Stimulated activated CD4-positive, alpha-beta T cell treated with anti-CD3 and anti-CD28 coated beads, Interleukin-1b, Interleukin-23, amount 100 ng/mL, for 4 hours (primary cell): ENCODE measurements at regions not wholly inside any gene's neighbourhood (a gene's known extent, or its start where the extent isn't known, plus 50 kb on each side); places are given as distances from the start of the nearest gene placed in this dataset.

Experiments used
- DNase-seq, 2 donors: peaks; one replicate each; pipeline ENCODE4 v3.0.0-alpha.2; 2020; ENCODE audit warnings: low read depth in 2 of 2

DNA sequence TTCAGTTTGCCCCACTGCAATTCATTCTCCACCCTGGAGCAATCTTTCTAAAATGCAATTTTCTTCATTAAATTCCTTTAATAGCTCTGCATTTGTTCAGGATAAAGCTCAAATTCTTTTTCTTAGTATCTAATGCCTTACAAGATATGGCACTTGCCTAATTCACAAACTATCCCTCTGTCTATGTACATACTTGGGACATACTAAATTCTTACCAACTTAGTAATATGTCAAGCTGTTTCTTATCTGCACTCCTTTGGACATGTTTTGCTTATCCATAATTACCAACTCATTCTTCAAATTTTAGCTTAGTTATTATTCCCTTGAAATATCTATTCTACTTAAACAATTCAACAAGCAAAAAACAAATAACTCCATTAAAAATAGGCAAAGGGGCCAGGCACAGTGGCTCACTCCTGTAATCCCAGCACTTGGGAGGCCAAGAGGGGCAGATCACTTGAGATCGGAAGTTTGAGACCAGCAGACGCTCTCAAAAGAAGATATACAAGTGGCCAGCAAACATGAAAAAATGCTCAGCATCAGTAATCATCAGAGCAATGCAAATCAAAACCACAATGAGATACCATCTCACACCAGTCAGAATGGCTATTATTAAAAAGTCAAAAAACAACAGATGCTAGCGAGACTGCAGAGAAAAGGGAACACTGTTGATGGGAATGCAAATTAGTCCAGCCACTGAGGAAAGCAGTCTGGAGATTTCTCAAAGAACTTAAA is 96.9 kb downstream of the FAM76B start:
- DNase-seq: no peak

DNA sequence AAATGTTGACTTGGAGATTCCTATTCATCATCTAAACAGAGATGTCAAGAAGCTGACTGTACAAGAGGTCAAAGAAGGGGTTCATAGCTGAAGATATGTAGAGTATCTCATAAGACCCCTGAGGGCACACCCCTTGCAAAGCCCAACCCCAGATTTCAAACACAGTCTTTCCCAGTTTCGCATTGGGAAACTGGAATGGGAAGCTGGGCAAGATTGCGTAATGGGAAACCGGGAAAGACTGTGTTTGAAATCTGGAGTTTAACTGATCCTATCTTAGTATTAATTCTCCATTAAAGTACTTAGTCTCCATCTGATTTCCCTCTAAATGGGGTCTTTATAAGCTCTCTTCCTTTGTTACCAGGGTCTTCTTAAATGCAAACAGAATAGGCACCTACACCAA is 99.5 kb downstream of the FAM76B start:
- no peak for DNase-seq

DNA sequence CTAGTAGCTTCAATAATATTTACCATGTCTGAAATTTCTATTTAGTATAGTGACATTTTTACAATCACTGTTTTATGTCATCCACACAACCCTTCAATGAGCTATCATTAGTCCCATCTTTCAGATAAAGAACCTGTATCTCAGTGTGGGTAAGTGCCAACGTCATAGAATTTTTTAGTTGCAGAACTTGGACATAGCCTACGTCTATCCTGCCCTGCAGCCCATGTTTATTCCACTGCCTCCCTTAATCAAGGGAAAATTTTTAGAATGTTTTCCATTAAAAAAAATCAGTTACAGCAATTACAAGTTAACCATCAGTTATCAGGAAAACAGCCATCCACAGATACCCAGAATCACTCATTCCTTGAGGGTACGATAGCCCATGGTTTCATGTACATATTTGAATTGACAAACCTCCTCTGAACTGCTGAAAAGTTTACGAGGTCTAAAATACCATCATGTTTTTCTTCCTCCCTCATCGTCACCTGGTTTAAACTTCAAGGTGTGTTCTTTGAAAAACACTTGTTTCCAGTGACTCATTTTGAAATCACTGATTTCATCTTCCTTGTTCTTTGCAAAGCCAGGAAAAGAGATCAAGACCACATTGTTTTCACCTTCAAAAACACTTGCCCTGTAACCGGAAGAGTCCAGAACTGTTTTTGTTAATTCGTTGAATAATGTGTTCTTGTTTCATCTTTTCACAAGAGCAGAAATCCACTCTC is 100.9 kb downstream of the FAM76B start:
- no peak for DNase-seq

DNA sequence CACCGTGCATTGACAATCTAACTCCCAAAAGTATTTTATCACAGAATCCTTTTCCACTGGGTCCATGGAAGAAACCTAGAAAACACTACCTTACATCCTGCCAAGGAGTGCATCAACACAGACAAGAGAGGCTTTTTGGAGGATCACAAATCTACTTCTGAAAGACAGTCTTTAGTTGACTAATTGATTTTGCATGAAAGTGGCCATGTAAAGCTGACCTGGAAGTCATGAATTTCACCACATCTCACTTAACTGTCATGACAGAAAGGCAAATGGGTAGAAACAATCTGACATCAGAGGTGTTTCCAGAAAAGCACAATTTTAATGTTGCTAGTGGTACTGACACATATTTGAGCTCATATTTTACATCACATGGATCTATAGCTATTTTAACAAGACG is 101.6 kb downstream of the FAM76B start:
- no peak for DNase-seq

DNA sequence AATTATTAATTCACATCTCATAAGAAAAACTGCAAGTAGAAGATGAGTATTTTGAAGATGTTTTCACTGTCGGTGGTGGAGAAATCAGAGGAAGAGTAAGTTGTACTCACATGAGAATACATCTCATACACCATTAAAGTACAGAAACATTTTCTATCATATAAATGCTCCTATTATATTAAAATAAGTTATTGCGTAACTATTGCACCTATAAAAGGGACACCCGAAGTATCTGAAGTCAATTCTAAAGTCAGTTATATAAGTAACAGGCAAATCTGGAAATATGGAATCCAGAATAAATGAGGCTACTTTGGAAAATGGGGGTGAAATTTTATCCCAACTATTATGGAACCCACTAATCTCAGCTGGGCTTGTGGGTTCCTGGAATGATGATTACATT is 103.3 kb downstream of the FAM76B start:
- DNase-seq: no peak

DNA sequence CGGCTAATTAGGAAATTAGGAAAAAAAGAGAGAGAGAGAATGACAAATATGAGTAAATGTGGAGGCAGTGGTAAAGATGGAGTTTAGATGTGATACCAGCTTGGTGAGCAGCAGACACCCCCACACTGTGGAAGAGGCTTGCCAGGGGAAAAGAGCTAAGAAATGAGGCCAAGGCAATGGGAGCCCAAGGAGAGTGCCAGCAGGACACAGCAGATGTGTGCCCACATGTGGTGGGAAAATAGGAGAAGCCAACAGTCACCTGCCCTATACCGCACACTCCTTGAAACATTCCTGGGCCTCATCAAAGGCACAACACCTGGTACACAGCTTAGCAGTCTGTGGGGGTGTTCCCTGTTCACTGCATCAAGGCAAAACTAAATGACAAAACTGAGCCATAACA is 104.9 kb downstream of the FAM76B start:
- DNase-seq: no peak

DNA sequence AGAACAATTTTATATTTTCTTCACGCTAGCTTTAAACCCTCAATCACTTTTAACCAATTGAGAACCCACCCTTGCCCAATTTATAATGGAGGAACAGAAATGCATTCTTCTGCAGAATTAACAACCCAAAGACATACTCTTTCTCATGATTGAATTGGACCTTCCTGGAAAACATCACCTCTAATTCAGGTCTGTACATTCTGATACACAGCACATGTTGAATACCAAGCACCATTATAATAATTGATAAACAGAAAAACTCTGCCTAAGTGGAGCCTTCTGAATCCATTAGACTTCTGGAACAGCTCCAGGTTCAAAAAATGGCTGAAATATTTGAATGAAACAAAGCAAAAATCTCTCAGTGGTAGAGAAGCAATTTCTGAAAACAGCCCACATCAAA is 105.4 kb downstream of the FAM76B start:
- DNase-seq: no peak

DNA sequence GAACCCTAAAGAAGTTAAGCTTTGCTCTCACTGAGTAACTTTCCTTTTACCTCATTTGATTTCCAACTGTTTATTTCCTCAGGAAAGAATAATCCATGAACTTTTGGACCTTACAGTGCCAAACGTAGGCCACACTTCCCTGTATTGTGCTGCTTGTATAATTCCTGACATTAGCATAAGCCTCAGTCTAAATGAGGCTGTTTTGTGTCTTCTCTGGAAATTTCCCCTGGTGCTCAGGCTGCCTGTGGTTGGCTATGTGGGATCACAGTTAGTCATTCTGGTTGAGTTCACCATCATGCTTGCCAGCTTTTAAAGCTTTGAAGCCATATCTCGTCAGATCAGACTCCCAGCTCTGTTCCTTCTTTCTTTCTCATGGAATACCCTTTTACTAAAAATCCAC is 107.0 kb downstream of the FAM76B start:
- no peak for DNase-seq

DNA sequence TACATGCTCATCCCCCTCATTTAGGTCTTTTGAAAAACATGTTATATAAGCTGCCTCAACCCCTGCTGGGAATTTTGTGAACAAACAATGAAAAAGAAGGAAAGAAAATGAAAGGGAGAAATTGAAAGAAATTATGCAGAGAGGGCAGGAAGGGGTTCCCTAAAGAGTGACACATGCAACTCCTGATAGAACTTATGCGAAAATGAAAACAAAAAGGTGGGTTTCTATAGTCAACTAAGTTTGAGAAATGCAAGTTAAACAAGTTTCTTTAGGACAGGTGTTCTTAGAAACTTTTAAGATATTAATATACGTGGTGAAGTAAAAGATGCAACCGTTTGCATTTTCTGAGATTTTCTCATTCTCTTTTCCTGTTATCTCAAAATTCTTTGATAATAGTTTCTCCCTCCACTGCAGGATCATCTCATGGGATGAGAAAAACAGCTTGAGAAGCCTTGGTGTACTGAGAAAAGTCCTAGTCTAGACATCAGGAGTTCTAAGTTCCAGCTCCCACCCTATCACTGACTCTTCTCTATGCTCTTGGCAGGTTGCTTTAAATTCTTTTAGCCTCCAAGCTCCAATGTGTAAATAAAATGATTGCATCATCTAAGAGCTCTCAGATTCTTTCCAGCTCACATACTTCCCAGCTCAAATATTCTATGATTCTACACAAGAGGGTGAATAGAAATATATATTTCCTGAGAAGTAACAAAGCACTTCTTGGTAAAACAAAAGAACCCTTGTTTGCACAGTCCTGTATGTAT is 109.2 kb downstream of the FAM76B start:
- no peak for DNase-seq

DNA sequence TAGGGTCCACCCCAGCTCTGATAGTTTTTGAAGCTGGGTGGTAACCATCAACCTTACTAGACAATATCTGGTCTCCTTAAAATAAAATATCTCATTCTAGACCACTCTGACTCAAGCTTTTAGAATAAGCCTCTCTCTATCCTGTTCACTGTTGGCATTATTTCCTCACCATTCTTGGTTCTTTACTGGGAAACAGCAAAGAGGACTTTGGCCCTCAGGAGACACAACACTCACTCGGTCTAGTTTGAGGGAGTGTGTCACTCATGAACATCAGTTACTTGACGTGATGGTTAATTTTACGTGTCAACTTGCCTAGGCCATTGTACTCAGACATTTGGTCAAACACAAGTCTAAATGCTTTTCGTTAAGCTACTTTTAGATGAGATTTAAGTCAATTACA is 110.6 kb downstream of the FAM76B start:
- no peak for DNase-seq

DNA sequence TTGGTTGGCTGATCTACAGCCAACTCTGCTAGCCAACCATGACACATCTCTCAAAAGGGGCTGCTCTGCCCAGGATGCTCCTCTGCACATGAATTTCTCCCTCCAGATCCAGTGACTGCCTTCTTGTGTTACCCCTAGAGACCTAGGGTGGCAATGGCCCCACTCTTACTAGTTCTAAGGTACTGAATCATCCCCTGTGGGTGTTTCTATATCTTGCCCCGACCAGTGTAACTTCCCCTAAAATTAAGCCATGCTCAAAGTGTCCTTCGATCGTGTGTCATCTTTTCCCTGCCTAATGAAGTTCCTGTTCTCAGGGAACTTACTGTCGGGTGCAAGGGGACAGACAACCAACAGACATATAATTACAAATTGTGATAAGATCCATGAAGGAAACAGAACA is 113.3 kb downstream of the FAM76B start:
- DNase-seq: no peak

DNA sequence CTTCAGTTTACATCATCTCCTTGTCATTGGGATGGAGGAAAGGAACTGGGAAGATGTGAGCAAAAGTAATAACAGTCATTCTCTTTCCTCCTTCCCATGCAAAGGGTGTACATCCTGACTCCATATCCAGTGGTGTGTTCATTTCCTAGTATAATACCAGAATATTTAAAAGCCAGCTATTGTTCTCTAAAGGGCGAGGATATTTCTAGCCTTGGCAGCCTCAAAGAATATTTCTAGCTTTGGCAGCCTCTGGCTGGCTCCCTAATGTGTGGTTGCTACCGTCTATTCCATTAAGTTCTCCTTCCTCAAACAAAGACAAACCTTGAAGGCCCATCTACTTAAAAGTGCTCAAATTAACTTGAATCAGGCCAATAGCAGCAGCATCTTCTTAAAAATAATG is 114.0 kb downstream of the FAM76B start:
- DNase-seq: no peak

DNA sequence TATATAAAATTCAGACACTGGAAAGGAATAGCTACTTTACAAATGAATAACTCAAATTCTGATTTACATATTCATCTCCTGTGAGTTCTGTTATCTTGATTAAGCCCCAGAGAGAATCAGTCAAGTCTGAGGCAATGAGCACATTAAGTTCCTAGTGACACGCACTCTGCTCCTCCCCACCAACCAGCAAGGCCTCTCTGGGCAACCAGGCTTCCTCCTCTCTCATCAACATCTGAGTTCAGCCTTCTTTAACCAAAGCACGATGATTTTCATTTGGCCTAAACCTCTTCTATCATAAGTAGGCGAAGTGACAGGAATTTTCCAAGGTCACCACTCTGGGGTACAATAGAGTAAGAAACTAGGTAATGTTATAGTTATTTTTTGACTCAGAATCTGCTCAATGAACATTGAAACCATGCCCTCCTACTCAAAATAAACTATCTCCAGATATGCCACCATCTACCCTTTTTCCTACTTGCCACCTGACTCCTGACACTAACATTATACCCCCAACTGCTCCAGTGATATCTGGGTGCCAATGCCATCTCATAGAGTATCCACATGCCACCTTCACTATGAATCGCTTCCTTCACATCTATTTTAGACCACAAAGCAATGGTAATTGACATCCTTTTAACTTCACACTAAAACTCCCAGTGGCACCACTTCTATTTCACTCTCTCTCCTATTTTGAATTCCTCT is 114.8 kb downstream of the FAM76B start:
- no peak for DNase-seq

DNA sequence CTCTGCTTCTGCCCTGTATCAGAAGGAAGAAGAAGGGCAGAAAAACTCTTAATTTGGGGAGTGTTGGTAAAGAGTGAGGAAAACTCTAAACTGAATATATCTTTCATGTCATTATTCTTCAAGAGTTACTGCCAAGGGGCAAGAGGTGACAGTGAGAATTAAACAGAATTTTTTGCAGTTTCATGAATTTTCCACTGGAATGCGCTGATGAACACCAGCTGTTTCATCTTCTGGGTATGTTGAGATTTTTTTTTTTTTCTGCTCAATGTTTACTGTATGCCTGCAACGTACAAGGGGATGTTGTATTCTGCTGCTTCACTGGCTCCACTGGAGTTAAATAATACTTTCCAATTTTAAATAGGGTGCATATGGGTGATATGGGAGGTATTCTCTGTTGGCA is 117.8 kb downstream of the FAM76B start:
- no peak for DNase-seq

DNA sequence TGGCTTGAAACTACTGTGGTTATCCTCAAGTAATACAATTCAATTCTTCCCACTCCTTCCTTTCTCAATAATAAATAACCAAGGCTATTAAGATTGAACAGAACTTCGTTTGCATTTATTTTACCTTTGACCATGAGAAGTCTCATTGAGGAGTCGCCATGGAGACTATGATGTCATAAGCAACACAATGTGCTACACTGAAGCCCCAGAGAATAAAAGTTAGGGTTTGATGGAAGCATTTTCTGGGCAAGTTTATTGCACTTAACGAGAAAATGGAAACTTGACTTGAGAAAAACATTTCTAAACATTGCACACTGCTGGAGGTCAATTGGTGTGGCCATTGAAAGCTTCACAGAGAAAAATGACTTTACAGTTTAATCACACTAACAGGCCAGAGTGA is 121.5 kb downstream of the FAM76B start:
- DNase-seq: no peak

DNA sequence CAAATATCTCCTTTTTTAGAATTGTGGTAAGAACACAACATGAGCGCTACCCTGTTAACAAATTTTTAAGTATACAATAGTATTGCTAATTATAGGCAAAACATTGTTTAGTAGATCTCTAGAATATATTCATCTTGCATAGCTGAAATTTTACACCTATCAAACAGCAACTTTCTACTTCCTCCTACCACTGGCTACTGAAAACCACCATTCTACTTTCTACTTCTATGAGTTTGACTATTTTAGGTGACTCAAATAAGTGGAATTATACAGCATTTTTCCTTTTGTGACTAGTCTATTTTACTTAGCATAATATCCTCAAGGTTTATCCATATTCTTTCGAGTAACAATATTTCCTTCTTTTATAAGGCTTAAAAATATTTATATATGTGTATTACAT is 128.4 kb downstream of the FAM76B start:
- no peak for DNase-seq

DNA sequence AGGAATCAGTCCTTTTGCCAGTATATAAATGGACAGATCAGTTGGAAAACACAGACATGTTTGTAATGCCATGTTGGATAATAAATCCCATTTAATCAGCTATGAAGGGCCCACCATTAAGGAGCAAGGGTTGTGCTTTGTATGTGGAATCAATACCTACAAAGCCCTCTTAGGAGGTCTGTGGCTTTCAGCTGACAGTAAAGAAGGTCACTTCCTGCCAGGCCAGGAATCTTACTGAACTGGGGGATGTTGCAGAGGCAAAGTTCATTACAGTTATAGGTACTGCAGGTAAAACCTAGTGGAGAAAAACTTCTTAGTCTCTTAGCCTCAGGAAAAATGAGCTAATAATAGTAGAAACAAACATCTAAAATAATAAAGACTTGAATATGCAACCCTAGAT is 129.5 kb downstream of the FAM76B start:
- no peak for DNase-seq

DNA sequence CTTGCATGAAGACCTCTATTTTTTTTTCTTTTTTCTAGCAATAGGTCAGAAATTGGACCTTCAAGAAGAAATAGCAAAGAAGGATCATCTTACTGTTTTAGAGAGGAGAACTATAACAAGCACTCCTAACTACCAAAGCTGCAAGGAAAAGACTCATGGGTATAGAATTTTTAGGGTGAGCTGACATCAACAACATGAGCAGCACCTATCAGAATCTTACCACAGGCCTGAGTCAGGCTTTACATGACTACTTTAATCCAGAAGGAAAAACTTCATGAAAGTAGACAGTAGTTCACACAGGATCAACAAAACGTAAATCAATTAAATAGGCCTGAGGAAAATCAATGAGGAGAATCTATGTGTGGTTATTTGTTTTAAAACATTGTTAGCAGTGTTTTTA is 130.5 kb downstream of the FAM76B start:
- no peak for DNase-seq

DNA sequence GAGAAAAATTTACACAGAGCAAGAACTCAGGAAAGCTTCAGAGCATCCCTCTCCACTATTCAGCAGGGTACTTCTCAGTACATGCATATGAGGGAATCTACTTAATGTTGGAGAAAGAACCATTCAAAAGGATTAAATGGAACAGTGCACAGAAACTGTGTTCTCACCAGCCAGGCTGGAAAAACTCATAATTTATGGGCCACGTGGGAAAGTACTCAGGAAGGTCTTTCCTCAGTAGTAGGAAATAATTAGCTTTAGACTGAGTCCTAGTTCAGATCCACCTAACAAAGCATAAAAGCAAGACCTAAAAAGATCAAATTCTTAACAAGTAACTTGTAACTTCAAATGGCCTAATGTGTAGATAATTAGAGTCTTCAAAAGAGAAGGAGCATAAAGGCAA is 134.0 kb downstream of the FAM76B start:
- no peak for DNase-seq

DNA sequence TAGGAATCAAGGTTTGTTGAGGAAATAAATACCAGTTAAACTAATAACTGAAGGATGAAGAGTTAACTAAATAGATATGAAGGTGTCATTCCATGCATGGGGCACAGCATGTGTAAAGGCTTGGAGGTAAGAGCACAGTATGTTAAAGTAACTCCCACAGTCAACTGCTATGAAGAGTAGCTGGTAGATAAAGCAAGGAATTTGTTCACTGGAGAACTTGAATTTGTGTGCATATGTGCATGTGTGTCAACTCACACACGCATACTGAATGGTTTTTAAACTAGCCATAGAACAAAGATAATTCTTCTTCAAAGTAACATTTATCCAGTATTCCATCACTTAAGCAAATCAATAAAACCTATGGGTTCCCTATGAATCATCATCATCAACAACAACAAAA is 135.9 kb downstream of the FAM76B start:
- DNase-seq: no peak

DNA sequence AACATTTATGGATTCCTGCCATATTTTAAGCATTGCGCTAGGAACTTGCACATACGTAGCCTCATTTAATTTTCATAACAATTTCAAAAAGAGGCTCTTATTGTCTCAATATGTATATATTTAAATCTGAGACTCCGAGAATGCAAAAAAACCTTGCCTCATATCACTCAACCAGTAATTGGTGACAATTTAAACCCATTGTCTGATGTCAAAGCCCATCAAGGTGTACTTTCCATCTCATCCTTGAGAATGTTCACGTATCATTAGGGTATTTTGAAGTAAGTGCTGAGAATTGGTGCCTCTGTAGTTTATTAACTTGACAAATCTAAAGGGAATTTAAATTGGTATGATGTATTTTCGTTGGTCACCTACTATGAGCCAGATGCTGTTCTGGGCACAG is 136.5 kb downstream of the FAM76B start:
- DNase-seq: no peak

DNA sequence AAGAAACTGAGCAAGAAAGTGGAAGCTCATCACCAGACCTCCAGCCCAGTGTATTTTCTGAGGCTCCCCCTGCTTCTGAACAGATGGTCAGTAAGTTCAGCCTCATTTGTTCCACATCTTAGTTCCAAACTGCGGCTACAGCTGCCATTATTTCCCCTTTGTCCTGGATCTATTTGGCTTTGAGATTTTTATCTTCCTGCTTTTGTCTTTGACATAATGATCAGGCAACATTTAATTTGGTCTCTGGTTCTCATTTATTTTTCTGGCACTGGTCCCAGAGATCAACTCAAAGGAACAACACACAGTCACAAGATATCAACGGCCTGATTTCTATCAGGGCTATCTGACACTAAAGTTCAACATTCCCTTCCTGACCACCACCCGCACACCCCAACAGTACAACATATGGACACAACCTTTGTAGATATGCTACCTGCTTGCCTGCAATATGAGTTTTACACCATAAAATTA is 137.5 kb downstream of the FAM76B start:
- no peak for DNase-seq
